H9 (cell line): ENCODE measurements at regions not wholly inside any gene's neighbourhood (a gene's known extent, or its start where the extent isn't known, plus 50 kb on each side); places are given as distances from the start of the nearest gene placed in this dataset.
A peak's percentile ranks its signal among the peaks of the same experiment; 100 is the strongest.

Experiments
- DNase-seq: peaks from one replicate; pipeline ENCODE4 v3.0.0-alpha.2; 2017
- H2AFZ ChIP-seq: one replicate; pipeline ENCODE4 v1.6.1; 2013; ENCODE audit warnings: mild to moderate bottlenecking, low read length, control low read depth, moderate library complexity
- H2AK5ac ChIP-seq: 2 replicates; pipeline ENCODE4 v1.6.1; 2013; ENCODE audit warnings: low read length, control low read depth, mixed read lengths; ENCODE audit not compliant: insufficient read length
- H2BK120ac ChIP-seq: one replicate; pipeline ENCODE4 v1.6.1; 2013; ENCODE audit warnings: low read depth, mild to moderate bottlenecking, low read length, control low read depth, inconsistent platforms; ENCODE audit not compliant: poor library complexity, severe bottlenecking
- H2BK12ac ChIP-seq: 2 replicates; pipeline ENCODE4 v1.6.1; 2013; ENCODE audit warnings: low read length, control low read depth, mixed read lengths, low read depth; ENCODE audit not compliant: insufficient read length
- H2BK15ac ChIP-seq: 2 replicates; pipeline ENCODE4 v1.6.1; 2013; ENCODE audit warnings: low read depth, low read length, control low read depth
- H2BK20ac ChIP-seq: one replicate; pipeline ENCODE4 v1.6.1; 2013; ENCODE audit warnings: low read depth, mild to moderate bottlenecking, low read length, control low read depth, inconsistent platforms; ENCODE audit not compliant: poor library complexity, severe bottlenecking
- H2BK5ac ChIP-seq: 2 replicates; pipeline ENCODE4 v1.6.1; 2013; ENCODE audit warnings: low read length, control low read depth, mixed read lengths; ENCODE audit not compliant: insufficient read length
- H3K14ac ChIP-seq: 2 replicates; pipeline ENCODE4 v1.6.1; 2013; ENCODE audit warnings: low read length, control low read depth; ENCODE audit not compliant: insufficient read depth
- H3K18ac ChIP-seq: 2 replicates; pipeline ENCODE4 v1.6.1; 2013; ENCODE audit warnings: low read depth, mild to moderate bottlenecking, mixed read lengths, low read length, control low read depth; ENCODE audit not compliant: insufficient read length
- H3K23ac ChIP-seq: 2 replicates; pipeline ENCODE4 v1.6.1; 2013; ENCODE audit warnings: low read length, control low read depth, mixed read lengths, low read depth; ENCODE audit not compliant: insufficient read length
- H3K23me2 ChIP-seq: 2 replicates; pipeline ENCODE4 v1.6.1; 2013; ENCODE audit warnings: low read depth, mild to moderate bottlenecking, mixed read lengths, low read length, control low read depth; ENCODE audit not compliant: insufficient read length, poor library complexity, severe bottlenecking
- H3K27ac ChIP-seq: 2 replicates; pipeline ENCODE4 v1.5.1; 2013; ENCODE audit warnings: low read length, control low read depth, mixed read lengths, low read depth; ENCODE audit not compliant: insufficient read length
- H3K27me3 ChIP-seq: 2 replicates; pipeline ENCODE4 v1.6.1; 2013; ENCODE audit warnings: low read length, control low read depth, inconsistent platforms; ENCODE audit not compliant: insufficient read depth
- H3K4ac ChIP-seq: 2 replicates; pipeline ENCODE4 v1.6.1; 2013; ENCODE audit warnings: low read depth, mild to moderate bottlenecking, control low read depth, inconsistent platforms, low read length, moderate library complexity
- H3K4me1 ChIP-seq: 2 replicates; pipeline ENCODE4 v1.6.1; 2013; ENCODE audit warnings: low read length, control low read depth, inconsistent platforms; ENCODE audit not compliant: insufficient read depth
- H3K4me2 ChIP-seq: 2 replicates; pipeline ENCODE4 v1.6.1; 2013; ENCODE audit warnings: low read length, control low read depth, mixed read lengths; ENCODE audit not compliant: insufficient read length, insufficient read depth
- H3K56ac ChIP-seq: 2 replicates; pipeline ENCODE4 v1.6.1; 2013; ENCODE audit warnings: low read depth, mild to moderate bottlenecking, mixed read lengths, low read length, control low read depth; ENCODE audit not compliant: insufficient read length
- H3K79me1 ChIP-seq: 2 replicates; pipeline ENCODE4 v1.6.1; 2013; ENCODE audit warnings: low read depth, mild to moderate bottlenecking, moderate library complexity, low read length, control low read depth, inconsistent platforms; ENCODE audit not compliant: insufficient read depth, poor library complexity, severe bottlenecking
- H3K79me2 ChIP-seq: 2 replicates; pipeline ENCODE4 v1.6.1; 2013; ENCODE audit warnings: low read length, control low read depth, inconsistent platforms; ENCODE audit not compliant: insufficient read depth
- H3K9ac ChIP-seq: 2 replicates; pipeline ENCODE4 v1.6.1; 2013; ENCODE audit warnings: low read length, control low read depth, mixed read lengths; ENCODE audit not compliant: insufficient read length; ENCODE audit errors: extremely low read depth
- H3K9me3 ChIP-seq: one replicate; pipeline ENCODE4 v1.6.1; 2013; ENCODE audit warnings: low read depth, low read length, inconsistent platforms; ENCODE audit not compliant: control insufficient read depth
- H3T11ph ChIP-seq: one replicate; pipeline ENCODE4 v1.6.1; 2013; ENCODE audit warnings: mild to moderate bottlenecking, low read length, control low read depth, inconsistent platforms
- H4K20me1 ChIP-seq: one replicate; pipeline ENCODE4 v1.6.1; 2013; ENCODE audit not compliant: control insufficient read depth, insufficient read length, insufficient read depth
- H4K5ac ChIP-seq: 2 replicates; pipeline ENCODE4 v1.6.1; 2013; ENCODE audit warnings: low read depth, mild to moderate bottlenecking, mixed read lengths, low read length, control low read depth; ENCODE audit not compliant: insufficient read length
- H4K8ac ChIP-seq: replicated peaks from 2 replicates; pipeline ENCODE4 v1.6.1; 2013; ENCODE audit warnings: low read length, control low read depth, mixed read lengths, low read depth; ENCODE audit not compliant: insufficient read length
- H4K91ac ChIP-seq: 2 replicates; pipeline ENCODE4 v1.6.1; 2013; ENCODE audit warnings: low read depth, mild to moderate bottlenecking, moderate library complexity, mixed read lengths, low read length, control low read depth; ENCODE audit not compliant: insufficient read length
- H3K27ac Mint-ChIP-seq, 3 experiments: 2 replicates in 2 of 3; 3 replicates in 1 of 3; pipeline ENCODE4 v1.8.0; 2020 to 2021; ENCODE audit warnings: mixed read lengths in 3 of 3, mild to moderate bottlenecking in 1 of 3, moderate library complexity in 1 of 3
- H3K27me3 Mint-ChIP-seq: 2 replicates; pipeline ENCODE4 v1.8.0; 2021; ENCODE audit warnings: low read depth, mild to moderate bottlenecking, moderate library complexity, mixed read lengths
- H3K36me3 Mint-ChIP-seq, 3 experiments: 2 replicates in 2 of 3; 3 replicates in 1 of 3; pipeline ENCODE4 v1.8.0; 2020 to 2021; ENCODE audit warnings: low read depth in 3 of 3, mixed read lengths in 3 of 3; ENCODE audit not compliant: insufficient read depth in 1 of 3
- H3K4me1 Mint-ChIP-seq, 2 experiments: 2 replicates each; pipeline ENCODE4 v1.8.0; 2020; ENCODE audit warnings: mixed read lengths in 2 of 2
- H3K4me3 Mint-ChIP-seq, 2 experiments: 2 replicates in 1 of 2; 3 replicates in 1 of 2; pipeline ENCODE4 v1.8.0; 2020 to 2021; ENCODE audit warnings: mild to moderate bottlenecking in 2 of 2, mixed read lengths in 2 of 2, moderate library complexity in 1 of 2
- H3K9me3 Mint-ChIP-seq, 2 experiments: 2 replicates in 1 of 2; 3 replicates in 1 of 2; pipeline ENCODE4 v1.8.0; 2020; ENCODE audit warnings: mild to moderate bottlenecking in 2 of 2, mixed read lengths in 2 of 2, moderate library complexity in 1 of 2
- CTCF ChIP-seq: fragments of 200-600 bp; sonication (generic); conservative IDR thresholded peaks from 3 replicates; pipeline ENCODE4 v1.8.0; 2021; ENCODE audit warnings: antibody characterized with exemption, mild to moderate bottlenecking
- WGBS: extraction: QIAGEN DNeasy Blood & Tissue Kit; methylation state at CpG from one replicate; pipeline ENCODE4 v1.1.7; 2013; ENCODE audit warnings: missing lambda C conversion rate, low lambda C conversion rate, mixed read lengths; ENCODE audit not compliant: insufficient read length; ENCODE audit errors: extremely low coverage; 5-methylcytosine and 5-hydroxymethylcytosine counted together

GRCh38 chr20:19096843-19097242 is 115.6 kb upstream of the SLC24A3 start:
- no CpG with 5 or more reads among the region's 2 CpGs for WGBS
- Histone ChIP-seq H3K4ac (no peak overlapping the region), H4K20me1 (no peaks in the 10 kb centered on the region), H2BK5ac (no peak overlapping the region), H3K14ac (no peak overlapping the region), H3K79me1 (no peaks in the 10 kb centered on the region), H4K91ac (no peak overlapping the region), H4K8ac (no peak overlapping the region), H2AFZ (no peak overlapping the region), H3K56ac (no peak overlapping the region), H2BK20ac (no peak overlapping the region), H3K27me3 (no peaks in the 10 kb centered on the region), H3K18ac (no peak overlapping the region), H3K23ac (no peak overlapping the region), H3K9ac (no peak overlapping the region), H3K9me3 (no peaks in the 10 kb centered on the region), H3K23me2 (no peaks in the 10 kb centered on the region), H3K4me2 (no peak overlapping the region), H3K27ac (no peak overlapping the region), H4K5ac (no peak overlapping the region), H2BK12ac (no peak overlapping the region), H3K4me1 (peaks cover 2% of the 10 kb centered on the region; the same call in 1 of the 2 replicates), H3K79me2 (no peaks in the 10 kb centered on the region), H2BK120ac (no peak overlapping the region), H2BK15ac (no peak overlapping the region), H2AK5ac (no peak overlapping the region), H3T11ph (no peak overlapping the region)
- Mint-ChIP-seq H3K27me3 (no peaks in the 10 kb centered on the region), H3K4me1 (peaks cover 14 to 25% of the 10 kb centered on the region in 2 experiments), H3K4me3 (no peak overlapping the region; a peak in 1 of 5 replicates), H3K27ac (peak overlapping the region in 2 of 3 experiments; percentile 18 to 68; a peak in 2 of 7 replicates), H3K36me3 (no peaks in the 10 kb centered on the region), H3K9me3 (no peaks in the 10 kb centered on the region; a peak in 1 of 5 replicates)
- no peak for TF ChIP-seq CTCF
- no peak for DNase-seq
